Smooth muscle cell (in vitro differentiated cells): ENCODE measurements at regions not wholly inside any gene's neighbourhood (a gene's known extent, or its start where the extent isn't known, plus 50 kb on each side); places are given as distances from the start of the nearest gene placed in this dataset.

Experiments
- DNase-seq: peaks from one replicate; lab custom pipeline; 2025; ENCODE audit not compliant: unreplicated experiment; lab: John Stamatoyannopoulos, UW
- H2AFZ ChIP-seq: fragments of 200-600 bp; sonication (generic); 2 replicates; pipeline ENCODE4 v1.6.0; 2016; ENCODE audit warnings: antibody characterized with exemption, low read depth, mild to moderate bottlenecking
- H3F3A ChIP-seq: fragments of 200-600 bp; sonication (generic); 2 replicates; pipeline ENCODE4 v1.6.0; 2017; ENCODE audit warnings: antibody characterized with exemption, low read depth
- H3K27ac ChIP-seq: fragments of 200-600 bp; sonication (generic); 2 replicates; pipeline ENCODE4 v1.5.1; 2016; ENCODE audit warnings: low read depth, mild to moderate bottlenecking
- H3K27me3 ChIP-seq: fragments of 200-600 bp; sonication (generic); 2 replicates; pipeline ENCODE4 v1.6.1; 2016; ENCODE audit warnings: low read depth, mild to moderate bottlenecking
- H3K36me3 ChIP-seq: fragments of 200-600 bp; sonication (generic); 2 replicates; pipeline ENCODE4 v1.5.1; 2016; ENCODE audit warnings: low read depth
- H3K4me1 ChIP-seq: fragments of 200-600 bp; sonication (generic); 2 replicates; pipeline ENCODE4 v1.5.1; 2016; ENCODE audit warnings: low read depth
- H3K4me2 ChIP-seq: fragments of 200-600 bp; sonication (generic); 2 replicates; pipeline ENCODE4 v1.6.0; 2016; ENCODE audit warnings: mild to moderate bottlenecking
- H3K4me3 ChIP-seq: fragments of 200-600 bp; sonication (generic); 2 replicates; pipeline ENCODE4 v1.5.1; 2016; ENCODE audit warnings: mild to moderate bottlenecking
- H3K79me2 ChIP-seq: fragments of 200-600 bp; sonication (generic); 2 replicates; pipeline ENCODE4 v1.6.0; 2016; ENCODE audit warnings: low read depth, mild to moderate bottlenecking
- H3K9ac ChIP-seq: fragments of 200-600 bp; sonication (generic); 2 replicates; pipeline ENCODE4 v1.6.0; 2016; ENCODE audit warnings: low read depth
- H3K9me3 ChIP-seq: fragments of 200-600 bp; sonication (generic); replicated peaks from 2 replicates; pipeline ENCODE4 v1.5.1; 2016; ENCODE audit warnings: low read depth
- H4K20me1 ChIP-seq: fragments of 200-600 bp; sonication (generic); 2 replicates; pipeline ENCODE4 v1.6.0; 2016; ENCODE audit warnings: low read depth
- CTCF ChIP-seq: fragments of 200-600 bp; sonication (generic); IDR thresholded peaks from 2 replicates; pipeline ENCODE4 v1.5.1; 2017; ENCODE audit warnings: borderline replicate concordance, mild to moderate bottlenecking, antibody characterized with exemption; ENCODE audit not compliant: insufficient read depth, poor library complexity, severe bottlenecking
- WGBS: methylation state at CpG from one replicate; pipeline ENCODE4 v1.1.7; 2016; ENCODE audit warnings: low lambda C conversion rate; 5-methylcytosine and 5-hydroxymethylcytosine counted together

- Histone ChIP-seq H4K20me1 (no peaks in the 10 kb centered on the region), H3K4me2 (no peak overlapping the region), H3K4me1 (peaks cover 12% of the 10 kb centered on the region), H3K4me3 (no peak overlapping the region), H3K9me3 (no peaks in the 10 kb centered on the region), H3K36me3 (no peaks in the 10 kb centered on the region), H2AFZ (no peak overlapping the region), H3K9ac (no peak overlapping the region), H3K27ac (no peak overlapping the region), H3F3A (no peaks in the 10 kb centered on the region), H3K79me2 (no peaks in the 10 kb centered on the region), H3K27me3 (no peaks in the 10 kb centered on the region)
- 33% methylated on average over 5 of the region's 5 CpGs for WGBS
- no peak for TF ChIP-seq CTCF
- no peak for DNase-seq
Measured at GRCh38 chr6:14194976-14195375, 77.4 kb downstream of the CD83 start.

- no peak overlapping the region for H3K9ac ChIP-seq
- no peak overlapping the region for H3K4me2 ChIP-seq
- 95% methylated on average over 4 of the region's 4 CpGs for WGBS
- H3K79me2 ChIP-seq = no peaks in the 10 kb centered on the region
- no peaks in the 10 kb centered on the region for H3K9me3 ChIP-seq
- H4K20me1 ChIP-seq = no peaks in the 10 kb centered on the region
- no peak for DNase-seq
- no peak for TF ChIP-seq CTCF
- no peaks in the 10 kb centered on the region for H3K36me3 ChIP-seq
- H3F3A ChIP-seq = no peaks in the 10 kb centered on the region
- no peak overlapping the region for H2AFZ ChIP-seq
- peaks cover 12% of the 10 kb centered on the region for H3K4me1 ChIP-seq
- H3K27me3 ChIP-seq = no peaks in the 10 kb centered on the region
- H3K27ac ChIP-seq = no peak overlapping the region
- no peak overlapping the region for H3K4me3 ChIP-seq
Measured at GRCh38 chr6:14196026-14196425, 78.5 kb downstream of the CD83 start.

- H3K9ac ChIP-seq = no peak overlapping the region
- no peaks in the 10 kb centered on the region for H3K9me3 ChIP-seq
- no peak overlapping the region for H3K4me3 ChIP-seq
- 83% methylated on average over 3 of the region's 3 CpGs for WGBS
- H3K79me2 ChIP-seq = no peaks in the 10 kb centered on the region
- H3K27me3 ChIP-seq = no peaks in the 10 kb centered on the region
- H3K4me2 ChIP-seq = no peak overlapping the region
- H3F3A ChIP-seq = no peaks in the 10 kb centered on the region
- no peak for TF ChIP-seq CTCF
- DNase-seq = no peak
- no peak overlapping the region for H2AFZ ChIP-seq
- H4K20me1 ChIP-seq = no peaks in the 10 kb centered on the region
- H3K4me1 ChIP-seq = peaks cover 12% of the 10 kb centered on the region
- H3K27ac ChIP-seq = no peak overlapping the region
- no peaks in the 10 kb centered on the region for H3K36me3 ChIP-seq
Measured at GRCh38 chr6:14197118-14197517, 79.5 kb downstream of the CD83 start.

GRCh38 chr6:14200047-14200446 is 82.5 kb downstream of the CD83 start:
- no peaks in the 10 kb centered on the region for H3K9me3 ChIP-seq
- no peak overlapping the region for H3K4me2 ChIP-seq
- H3K9ac ChIP-seq = no peak overlapping the region
- WGBS = 78% methylated on average over 4 of the region's 4 CpGs
- H3K36me3 ChIP-seq = no peaks in the 10 kb centered on the region
- no peaks in the 10 kb centered on the region for H3K79me2 ChIP-seq
- TF ChIP-seq CTCF = no peak
- H3K4me1 ChIP-seq = peaks cover under 1% of the 10 kb centered on the region
- no peak for DNase-seq
- no peak overlapping the region for H3K4me3 ChIP-seq
- H4K20me1 ChIP-seq = no peaks in the 10 kb centered on the region
- no peaks in the 10 kb centered on the region for H3K27me3 ChIP-seq
- no peaks in the 10 kb centered on the region for H3F3A ChIP-seq
- no peak overlapping the region for H2AFZ ChIP-seq
- no peak overlapping the region for H3K27ac ChIP-seq
